ENCODE measurements at regions not wholly inside any gene's neighbourhood (a gene's known extent, or its start where the extent isn't known, plus 50 kb on each side); places are given as distances from the start of the nearest gene placed in this dataset.

GRCh38 chr5:19001054-19001453 lies 986.9 kb downstream of the CDH18 start:
- no peak for DNase-seq (ENCODE audit: low read depth)
- TF ChIP-seq CTCF (IDR thresholded peaks at IDR 0.05; ENCODE audit: insufficient read depth, low read length), result no peak
- no peak overlapping the region for H3K4me3 ChIP-seq (ENCODE audit: low read depth, low read length)

GRCh38 chr5:19001539-19001938 lies 986.5 kb downstream of the CDH18 start:
- H3K4me3 ChIP-seq (ENCODE audit: low read depth, low read length), result no peak overlapping the region
- DNase-seq (ENCODE audit: low read depth), result no peak
- TF ChIP-seq CTCF (IDR thresholded peaks at IDR 0.05; ENCODE audit: insufficient read depth, low read length), result no peak

GRCh38 chr5:19002111-19002510 lies 985.9 kb downstream of the CDH18 start:
- no peak overlapping the region for H3K4me3 ChIP-seq (ENCODE audit: low read depth, low read length)
- no peak for TF ChIP-seq CTCF (IDR thresholded peaks at IDR 0.05; ENCODE audit: insufficient read depth, low read length)
- DNase-seq (ENCODE audit: low read depth), result no peak

GRCh38 chr5:19018822-19019221 lies 969.2 kb downstream of the CDH18 start:
- no peak for TF ChIP-seq CTCF (IDR thresholded peaks at IDR 0.05; ENCODE audit: insufficient read depth, low read length)

GRCh38 chr5:19031491-19031890 lies 956.5 kb downstream of the CDH18 start:
- no peak for DNase-seq (ENCODE audit: low read depth)
- no peak overlapping the region for H3K4me3 ChIP-seq (ENCODE audit: low read depth, low read length)
- TF ChIP-seq CTCF (IDR thresholded peaks at IDR 0.05; ENCODE audit: insufficient read depth, low read length), result no peak

More at GRCh38 chr5:19018822-19019221, 969.2 kb downstream of the CDH18 start:
- no peak overlapping the region for H3K4me3 ChIP-seq (ENCODE audit: low read depth, low read length)
- no peak for DNase-seq (ENCODE audit: low read depth)

- no peak overlapping the region for H3K4me3 ChIP-seq (ENCODE audit: low read depth, low read length)
- DNase-seq (ENCODE audit: low read depth), result no peak
- TF ChIP-seq CTCF (IDR thresholded peaks at IDR 0.05; ENCODE audit: insufficient read depth, low read length), result no peak
Observed at GRCh38 chr5:19035816-19036215, 952.2 kb downstream of the CDH18 start.

GRCh38 chr5:19042106-19042505 lies 945.9 kb downstream of the CDH18 start:
- H3K4me3 ChIP-seq (ENCODE audit: low read depth, low read length), result no peak overlapping the region
- no peak for DNase-seq (ENCODE audit: low read depth)
- no peak for TF ChIP-seq CTCF (IDR thresholded peaks at IDR 0.05; ENCODE audit: insufficient read depth, low read length)

Measured in fibroblast of the aortic adventitia (primary cell).